ENCODE measurements at regions not wholly inside any gene's neighbourhood (a gene's known extent, or its start where the extent isn't known, plus 50 kb on each side); places are given as distances from the start of the nearest gene placed in this dataset.

GRCh38 chr17:69763503-69763902, 311.5 kb upstream of the KCNJ16 start:
- no peak for TF ChIP-seq CTCF (IDR thresholded peaks at IDR 0.05; ENCODE audit: low read depth, low read length)
- TF ChIP-seq EZH2phosphoT487 (IDR thresholded peaks at IDR 0.05; ENCODE audit: low read depth), result no peak
